ENCODE measurements at regions not wholly inside any gene's neighbourhood (a gene's known extent, or its start where the extent isn't known, plus 50 kb on each side); places are given as distances from the start of the nearest gene placed in this dataset.
"Not testable (repeated sequence)": the region's sequence is repeated elsewhere in the genome, so short reads cannot be mapped to it uniquely, and the experiment has no call there.

DNA sequence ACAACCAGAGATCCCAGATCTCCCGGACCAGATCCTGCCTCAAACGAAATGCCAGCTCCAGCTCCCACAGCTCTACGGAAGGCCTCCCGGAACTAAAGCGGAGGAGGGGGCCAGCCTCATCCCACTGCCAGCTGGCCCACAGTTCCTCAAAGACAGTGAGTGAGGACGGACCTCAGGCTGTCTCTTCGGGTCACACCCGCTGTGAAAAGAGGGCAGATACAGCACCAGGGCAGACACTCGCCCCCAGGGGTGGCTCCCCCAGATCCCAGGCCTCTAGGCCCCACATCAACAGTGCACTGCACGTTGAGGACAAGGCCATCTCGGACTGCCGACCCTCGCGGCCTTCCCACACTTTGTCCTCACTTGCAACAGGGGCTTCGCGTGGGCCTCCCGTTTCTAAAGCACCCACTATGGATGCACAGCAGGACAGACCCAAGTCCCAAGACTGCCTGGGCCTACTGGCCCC is 148.3 kb upstream of the C1QTNF3 start:
- peak; percentile 85 to 87 for DNase-seq (ENCODE audit: low spot score in 2 of 2)
- not testable (repeated sequence) for H3K4me1 ChIP-seq, H3K4me3 ChIP-seq, H3K9me3 ChIP-seq, H3K27ac ChIP-seq, H3K27me3 ChIP-seq
- WGBS = 95% methylated on average over 17 of the region's 17 CpGs
- TF ChIP-seq POLR2A (IDR thresholded peaks at IDR 0.05) = peak in 1 of 2 donors; percentile 13
- H3K36me3 ChIP-seq = peaks cover 21% of the 10 kb centered on the region

- H3K36me3 ChIP-seq = peaks cover 25% of the 10 kb centered on the region
- H3K27me3 ChIP-seq, H3K9me3 ChIP-seq, H3K27ac ChIP-seq, H3K4me3 ChIP-seq, H3K4me1 ChIP-seq: not testable (repeated sequence)
- 92% methylated on average over 26 of the region's 26 CpGs for WGBS
- TF ChIP-seq, protein P1, sequence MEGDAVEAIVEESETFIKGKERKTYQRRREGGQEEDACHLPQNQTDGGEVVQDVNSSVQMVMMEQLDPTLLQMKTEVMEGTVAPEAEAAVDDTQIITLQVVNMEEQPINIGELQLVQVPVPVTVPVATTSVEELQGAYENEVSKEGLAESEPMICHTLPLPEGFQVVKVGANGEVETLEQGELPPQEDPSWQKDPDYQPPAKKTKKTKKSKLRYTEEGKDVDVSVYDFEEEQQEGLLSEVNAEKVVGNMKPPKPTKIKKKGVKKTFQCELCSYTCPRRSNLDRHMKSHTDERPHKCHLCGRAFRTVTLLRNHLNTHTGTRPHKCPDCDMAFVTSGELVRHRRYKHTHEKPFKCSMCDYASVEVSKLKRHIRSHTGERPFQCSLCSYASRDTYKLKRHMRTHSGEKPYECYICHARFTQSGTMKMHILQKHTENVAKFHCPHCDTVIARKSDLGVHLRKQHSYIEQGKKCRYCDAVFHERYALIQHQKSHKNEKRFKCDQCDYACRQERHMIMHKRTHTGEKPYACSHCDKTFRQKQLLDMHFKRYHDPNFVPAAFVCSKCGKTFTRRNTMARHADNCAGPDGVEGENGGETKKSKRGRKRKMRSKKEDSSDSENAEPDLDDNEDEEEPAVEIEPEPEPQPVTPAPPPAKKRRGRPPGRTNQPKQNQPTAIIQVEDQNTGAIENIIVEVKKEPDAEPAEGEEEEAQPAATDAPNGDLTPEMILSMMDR (IDR thresholded peaks at IDR 0.05) = peak in 1 of 2 donors; percentile 13
- peak; percentile 77 to 83 for DNase-seq (ENCODE audit: low spot score in 2 of 2)
These were observed 149.3 kb upstream of the C1QTNF3 start for GRCh38 chr5:34192064-34192922.

- not testable (repeated sequence) for H3K27ac ChIP-seq, H3K27me3 ChIP-seq, H3K4me1 ChIP-seq, H3K9me3 ChIP-seq, H3K4me3 ChIP-seq
- peaks cover 25% of the 10 kb centered on the region for H3K36me3 ChIP-seq
- WGBS = 95% methylated on average over 12 of the region's 13 CpGs
- DNase-seq (ENCODE audit: low spot score in 2 of 2) = peak; percentile 69 to 80
These were observed 149.9 kb upstream of the C1QTNF3 start for GRCh38 chr5:34192923-34193262.

- WGBS = 94% methylated on average over 7 of the region's 7 CpGs
- H3K36me3 ChIP-seq = peaks cover 25% of the 10 kb centered on the region
- H3K9me3 ChIP-seq, H3K4me3 ChIP-seq, H3K27me3 ChIP-seq, H3K4me1 ChIP-seq, H3K27ac ChIP-seq: not testable (repeated sequence)
- DNase-seq (ENCODE audit: low spot score in 2 of 2) = peak in 1 of 2 donors; percentile 66
These were observed 150.3 kb upstream of the C1QTNF3 start for GRCh38 chr5:34193297-34193696.

DNA sequence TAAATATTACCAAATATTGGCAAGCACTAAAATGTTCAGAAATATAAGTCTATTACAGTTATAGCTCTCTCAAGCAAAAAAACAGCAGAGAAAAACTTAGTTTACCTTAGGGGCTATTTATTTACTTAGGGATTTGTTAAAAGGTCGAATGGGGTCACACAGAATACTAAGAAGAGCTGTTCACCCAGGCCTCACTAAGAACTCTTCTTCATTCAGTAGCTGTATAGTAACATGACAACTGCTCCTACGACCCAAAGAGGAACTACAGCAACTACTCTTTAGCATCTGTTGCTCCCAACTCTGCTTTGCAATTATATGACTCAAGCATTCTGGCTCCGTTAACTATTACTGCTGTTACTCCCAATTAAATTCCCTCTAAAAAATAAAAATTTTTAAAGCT is 150.8 kb upstream of the C1QTNF3 start:
- peaks cover 25% of the 10 kb centered on the region for H3K36me3 ChIP-seq
- H3K4me1 ChIP-seq; H3K9me3 ChIP-seq; H3K4me3 ChIP-seq; H3K27me3 ChIP-seq; H3K27ac ChIP-seq; DNase-seq (ENCODE audit: low spot score in 2 of 2): not testable (repeated sequence)
- WGBS = 76% methylated on average over 3 of the region's 3 CpGs

GRCh38 chr5:34196091-34196490 is 153.1 kb upstream of the C1QTNF3 start:
- not testable (repeated sequence) for H3K9me3 ChIP-seq; H3K27ac ChIP-seq; DNase-seq (ENCODE audit: low spot score in 2 of 2); H3K4me3 ChIP-seq; H3K27me3 ChIP-seq; H3K4me1 ChIP-seq
- peaks cover 15% of the 10 kb centered on the region for H3K36me3 ChIP-seq
- WGBS = 96% methylated on average over 7 of the region's 7 CpGs

- WGBS = 100% methylated on average over 1 of the region's 1 CpG
- not testable (repeated sequence) for H3K27ac ChIP-seq; H3K36me3 ChIP-seq; H3K4me3 ChIP-seq; DNase-seq (ENCODE audit: low spot score in 2 of 2); H3K27me3 ChIP-seq; H3K9me3 ChIP-seq; H3K4me1 ChIP-seq
These were observed 162.3 kb upstream of the C1QTNF3 start for GRCh38 chr5:34205347-34205746.

DNA sequence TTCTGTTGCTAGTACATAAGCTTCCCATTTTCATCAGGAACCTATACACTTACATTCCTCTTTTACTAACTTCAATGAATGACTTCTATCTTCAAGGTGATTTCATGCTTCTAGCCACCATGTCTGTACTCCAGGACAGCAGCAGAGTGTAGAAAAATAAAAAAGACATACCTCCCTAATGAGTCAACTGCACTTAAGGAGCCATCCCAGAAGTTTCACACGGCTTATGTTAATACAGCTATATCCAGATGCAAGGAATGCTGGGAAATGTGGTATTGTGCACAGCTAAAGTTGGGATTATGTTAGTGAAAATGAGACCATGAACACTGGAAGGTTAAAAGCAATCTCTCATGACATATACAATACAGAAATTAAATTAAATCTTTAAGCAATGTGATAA is 174.4 kb upstream of the C1QTNF3 start:
- not testable (repeated sequence) for H3K27ac ChIP-seq; H3K36me3 ChIP-seq; H3K4me1 ChIP-seq; DNase-seq (ENCODE audit: low spot score in 2 of 2); H3K9me3 ChIP-seq; H3K4me3 ChIP-seq; H3K27me3 ChIP-seq
- 69% methylated on average over 1 of the region's 1 CpG for WGBS

DNA sequence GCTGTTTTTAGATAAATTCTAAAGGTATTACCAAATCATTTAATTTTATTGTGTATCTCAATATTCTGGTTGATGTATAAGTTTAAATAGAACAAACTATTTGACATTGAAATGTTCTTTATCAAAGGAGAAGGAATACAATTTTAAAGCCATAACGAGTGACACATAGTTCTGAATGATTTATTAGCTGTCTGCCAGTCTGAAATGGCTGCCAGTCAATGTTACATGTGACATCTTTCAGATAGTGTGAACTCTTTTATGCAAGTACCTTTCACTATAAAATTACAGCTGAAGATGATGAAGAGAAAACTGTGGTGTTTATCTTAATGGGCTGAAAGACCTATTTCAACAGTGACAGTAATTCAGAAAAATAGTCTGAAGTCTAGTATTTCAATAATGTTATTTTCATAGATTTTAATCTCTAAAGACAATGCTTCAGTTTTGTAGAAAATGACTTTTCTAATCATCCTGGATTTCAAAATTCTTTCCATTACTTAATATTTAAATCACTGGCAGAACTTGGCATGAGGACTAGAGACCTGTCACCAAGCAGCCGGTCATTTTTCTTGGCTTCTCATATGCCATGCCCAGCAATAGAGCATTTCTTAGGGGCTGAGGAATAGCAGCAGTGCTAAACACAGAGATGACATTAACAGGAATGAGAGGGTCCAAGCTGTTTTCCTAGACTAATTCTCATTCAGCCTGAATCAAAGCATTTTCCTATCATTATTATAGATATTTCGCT is 178.5 kb upstream of the C1QTNF3 start:
- not testable (repeated sequence) for H3K4me1 ChIP-seq; DNase-seq (ENCODE audit: low spot score in 2 of 2); H3K27ac ChIP-seq; H3K9me3 ChIP-seq; H3K36me3 ChIP-seq; H3K27me3 ChIP-seq; H3K4me3 ChIP-seq
- 37% methylated on average over 3 of the region's 3 CpGs for WGBS

DNA sequence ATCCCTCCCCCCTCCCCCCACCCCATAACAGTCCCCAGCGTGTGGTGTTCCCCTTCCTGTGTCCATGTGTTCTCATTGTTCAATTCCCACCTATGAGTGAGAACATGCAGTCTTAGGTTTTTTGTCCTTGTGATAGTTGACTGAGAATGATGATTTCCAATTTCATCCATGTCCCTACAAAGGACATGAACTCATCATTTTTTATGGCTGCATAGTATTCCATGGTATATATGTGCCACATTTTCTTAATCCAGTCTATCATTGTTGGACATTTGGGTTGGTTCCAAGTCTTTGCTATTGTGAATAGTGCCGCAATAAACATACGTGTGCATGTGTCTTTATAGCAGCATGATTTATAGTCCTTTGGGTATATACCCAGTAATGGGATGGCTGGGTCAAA is 180.1 kb upstream of the C1QTNF3 start:
- not testable (repeated sequence) for H3K4me1 ChIP-seq; DNase-seq (ENCODE audit: low spot score in 2 of 2); H3K4me3 ChIP-seq; H3K27me3 ChIP-seq; H3K36me3 ChIP-seq; H3K27ac ChIP-seq; H3K9me3 ChIP-seq
- WGBS = 100% methylated on average over 2 of the region's 3 CpGs

- not testable (repeated sequence) for H3K36me3 ChIP-seq; DNase-seq (ENCODE audit: low spot score in 2 of 2); H3K4me1 ChIP-seq; H3K4me3 ChIP-seq; H3K9me3 ChIP-seq; H3K27ac ChIP-seq; H3K27me3 ChIP-seq
- WGBS = 95% methylated on average over 1 of the region's 1 CpG
These were observed 187.4 kb upstream of the C1QTNF3 start for GRCh38 chr5:34230402-34230801.

DNA sequence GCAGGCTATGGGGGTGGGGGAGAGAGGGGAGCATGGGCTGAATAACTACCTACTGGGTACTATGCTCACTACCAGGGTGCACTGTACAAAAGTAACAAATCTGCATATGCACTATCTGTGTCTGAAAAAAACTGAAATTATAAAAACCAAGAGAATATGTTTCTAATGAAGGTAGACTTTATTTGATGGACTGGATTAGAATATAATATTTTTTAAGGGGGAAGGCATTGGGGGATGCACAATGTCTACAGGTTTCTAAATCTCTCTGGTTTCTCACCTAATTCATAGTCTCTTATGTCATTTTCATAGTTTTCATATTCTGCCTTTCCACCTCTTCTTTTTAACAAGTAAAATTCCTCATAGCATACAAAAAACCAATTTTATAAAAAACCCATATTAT is 200.8 kb upstream of the C1QTNF3 start:
- H3K36me3 ChIP-seq; DNase-seq (ENCODE audit: low spot score in 2 of 2); H3K9me3 ChIP-seq; H3K27me3 ChIP-seq; H3K4me1 ChIP-seq: not testable (repeated sequence)
- Histone ChIP-seq H3K27ac (peak overlapping the region; percentile 92), H3K4me3 (peak overlapping the region; percentile 59)

DNA sequence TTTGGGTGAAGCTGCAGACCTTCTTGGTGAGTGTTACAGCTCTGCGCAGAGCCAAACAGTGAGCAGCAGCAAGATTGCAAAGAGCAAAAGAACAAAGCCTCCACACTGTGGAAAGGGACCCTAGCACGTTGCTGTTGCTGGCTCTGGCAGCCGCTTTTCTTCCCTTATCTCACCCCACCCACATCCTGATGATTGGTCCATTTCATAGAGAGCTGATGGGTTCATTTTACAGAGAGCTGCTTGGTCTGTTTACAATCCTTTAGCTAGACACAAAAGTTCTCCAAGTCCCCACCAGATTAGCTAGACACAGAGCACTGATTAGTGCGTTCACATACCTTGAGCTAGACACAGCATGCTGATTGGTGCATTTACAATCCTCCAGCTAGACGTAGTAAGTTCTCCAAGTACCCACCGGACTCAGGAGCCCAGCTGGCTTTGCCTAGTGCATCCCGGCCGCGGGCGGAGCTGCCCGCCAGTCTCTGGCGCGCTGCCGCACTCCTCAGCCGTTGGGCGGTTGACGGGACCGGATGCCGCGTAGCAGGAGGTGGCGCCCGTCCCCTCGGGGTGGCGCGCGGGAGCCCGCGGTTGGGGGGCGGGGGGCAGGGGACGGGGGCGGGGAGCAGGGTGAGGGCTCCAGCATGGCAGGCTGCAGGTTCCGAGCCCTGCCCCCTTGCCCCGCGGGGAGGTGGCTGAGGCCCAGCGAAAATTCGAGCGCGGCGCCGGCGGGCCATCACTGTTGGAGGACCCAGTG is 201.4 kb upstream of the C1QTNF3 start:
- H3K36me3 ChIP-seq, H3K9me3 ChIP-seq, H3K27me3 ChIP-seq, H3K4me1 ChIP-seq: not testable (repeated sequence)
- peak; percentile 72 to 78 for DNase-seq (ENCODE audit: low spot score in 2 of 2)
- 0% methylated on average over 2 of the region's 41 CpGs for WGBS
- Histone ChIP-seq H3K27ac (peak overlapping the region; percentile 92), H3K4me3 (peak overlapping the region; percentile 59)

All from suprapubic skin (tissue), 4 donors.